ENCODE measurements at regions not wholly inside any gene's neighbourhood (a gene's known extent, or its start where the extent isn't known, plus 50 kb on each side); places are given as distances from the start of the nearest gene placed in this dataset.

DNA sequence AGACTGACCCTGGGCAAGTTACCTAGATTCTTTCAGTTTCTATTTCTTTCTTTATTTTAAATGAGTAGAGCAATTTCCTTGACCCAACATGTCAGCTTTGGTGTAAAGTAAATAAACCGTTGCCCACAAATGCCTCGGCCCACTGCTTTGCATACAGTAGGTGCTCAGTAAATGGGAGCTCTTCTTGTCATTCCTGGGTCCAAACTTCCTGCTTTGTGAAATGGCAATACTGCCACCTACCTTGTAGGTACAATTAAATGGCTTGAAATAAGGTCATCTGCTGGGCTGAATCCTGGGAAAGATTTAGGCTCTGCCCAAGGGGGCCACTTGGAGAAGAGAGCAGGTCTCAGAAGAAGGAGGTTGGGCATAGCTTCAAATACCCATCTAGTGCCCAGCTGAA lies 253.0 kb downstream of the HS3ST3B1 start:
- TF ChIP-seq, protein P1, sequence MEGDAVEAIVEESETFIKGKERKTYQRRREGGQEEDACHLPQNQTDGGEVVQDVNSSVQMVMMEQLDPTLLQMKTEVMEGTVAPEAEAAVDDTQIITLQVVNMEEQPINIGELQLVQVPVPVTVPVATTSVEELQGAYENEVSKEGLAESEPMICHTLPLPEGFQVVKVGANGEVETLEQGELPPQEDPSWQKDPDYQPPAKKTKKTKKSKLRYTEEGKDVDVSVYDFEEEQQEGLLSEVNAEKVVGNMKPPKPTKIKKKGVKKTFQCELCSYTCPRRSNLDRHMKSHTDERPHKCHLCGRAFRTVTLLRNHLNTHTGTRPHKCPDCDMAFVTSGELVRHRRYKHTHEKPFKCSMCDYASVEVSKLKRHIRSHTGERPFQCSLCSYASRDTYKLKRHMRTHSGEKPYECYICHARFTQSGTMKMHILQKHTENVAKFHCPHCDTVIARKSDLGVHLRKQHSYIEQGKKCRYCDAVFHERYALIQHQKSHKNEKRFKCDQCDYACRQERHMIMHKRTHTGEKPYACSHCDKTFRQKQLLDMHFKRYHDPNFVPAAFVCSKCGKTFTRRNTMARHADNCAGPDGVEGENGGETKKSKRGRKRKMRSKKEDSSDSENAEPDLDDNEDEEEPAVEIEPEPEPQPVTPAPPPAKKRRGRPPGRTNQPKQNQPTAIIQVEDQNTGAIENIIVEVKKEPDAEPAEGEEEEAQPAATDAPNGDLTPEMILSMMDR (IDR thresholded peaks at IDR 0.05; ENCODE audit: low read depth, low read length), result 0 out of 2 replicates have a peak, but pooled peaks have one; percentile 8
- TF ChIP-seq EZH2phosphoT487 (IDR thresholded peaks at IDR 0.05; ENCODE audit: low read depth), result no peak
- Histone ChIP-seq H3K4me3 (ENCODE audit: low read length) (no peak overlapping the region), H3K9ac (ENCODE audit: low read length) (no peak overlapping the region), H3K79me2 (ENCODE audit: low read length) (no peaks in the 10 kb centered on the region), H4K20me1 (ENCODE audit: insufficient read depth, low read length) (no peaks in the 10 kb centered on the region), H3K27ac (ENCODE audit: low read length) (no peak overlapping the region), H3K4me1 (ENCODE audit: low read length) (no peaks in the 10 kb centered on the region), H2AFZ (ENCODE audit: low read depth, low read length) (no peak overlapping the region), H3K36me3 (replicated peaks; ENCODE audit: low read depth, low read length) (no peaks in the 10 kb centered on the region), H3K4me2 (ENCODE audit: low read length) (no peak overlapping the region), H3K9me3 (ENCODE audit: insufficient read depth, low read length) (no peaks in the 10 kb centered on the region), H3K27me3 (ENCODE audit: low read depth, low read length) (no peaks in the 10 kb centered on the region)

DNA sequence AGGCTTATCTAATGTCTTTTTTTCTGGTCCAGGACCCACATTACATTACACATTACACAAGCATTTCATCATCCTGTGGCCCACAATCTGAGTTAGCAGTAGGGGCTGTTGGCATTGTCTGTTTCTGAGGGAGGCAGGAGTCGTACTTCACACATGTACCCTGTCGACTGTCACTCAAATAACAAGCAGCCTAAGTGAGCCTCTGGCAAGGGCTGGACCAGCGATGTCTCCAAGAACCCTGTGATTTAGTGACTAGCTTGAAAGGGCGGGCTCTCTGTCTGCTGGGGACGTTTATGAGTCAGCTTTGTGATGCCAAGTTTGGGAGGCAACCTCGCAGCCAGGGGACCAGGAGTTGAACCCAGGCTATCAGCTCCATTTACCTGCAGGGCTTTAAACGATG lies 251.4 kb downstream of the HS3ST3B1 start:
- Histone ChIP-seq H3K36me3 (replicated peaks; ENCODE audit: low read depth, low read length) (no peaks in the 10 kb centered on the region), H3K27me3 (ENCODE audit: low read depth, low read length) (no peaks in the 10 kb centered on the region), H3K79me2 (ENCODE audit: low read length) (no peaks in the 10 kb centered on the region), H3K4me2 (ENCODE audit: low read length) (no peak overlapping the region), H3K4me3 (ENCODE audit: low read length) (no peak overlapping the region), H3K9me3 (ENCODE audit: insufficient read depth, low read length) (no peaks in the 10 kb centered on the region), H3K9ac (ENCODE audit: low read length) (no peak overlapping the region), H4K20me1 (ENCODE audit: insufficient read depth, low read length) (no peaks in the 10 kb centered on the region), H3K4me1 (ENCODE audit: low read length) (no peaks in the 10 kb centered on the region), H3K27ac (ENCODE audit: low read length) (no peak overlapping the region), H2AFZ (ENCODE audit: low read depth, low read length) (no peak overlapping the region)
- no peak for TF ChIP-seq EZH2phosphoT487 (IDR thresholded peaks at IDR 0.05; ENCODE audit: low read depth)
- TF ChIP-seq, protein P1 (IDR thresholded peaks at IDR 0.05; ENCODE audit: low read depth, low read length), result no peak

DNA sequence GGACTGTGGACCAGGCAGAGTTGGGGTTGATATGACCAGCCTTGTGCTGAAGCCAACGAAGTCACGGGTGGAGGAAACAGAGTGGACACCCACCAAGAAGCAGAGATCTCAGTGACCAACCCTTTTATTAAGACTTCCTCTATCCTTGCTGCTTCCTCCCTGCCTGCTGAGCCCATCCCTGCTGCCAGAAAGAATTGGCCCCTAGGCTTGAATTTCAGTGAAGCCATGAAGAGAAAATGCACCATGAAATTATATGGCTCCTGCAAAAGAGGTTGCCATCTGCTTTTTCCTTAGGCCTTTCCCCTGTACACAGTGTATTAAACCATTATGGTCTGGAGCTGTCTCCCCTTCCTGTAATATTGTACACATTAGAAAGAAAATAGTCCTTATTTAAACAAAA lies 246.7 kb downstream of the HS3ST3B1 start:
- H3K79me2 ChIP-seq (ENCODE audit: low read length), result no peaks in the 10 kb centered on the region
- TF ChIP-seq, protein P1 (IDR thresholded peaks at IDR 0.05; ENCODE audit: low read depth, low read length), result no peak
- TF ChIP-seq EZH2phosphoT487 (IDR thresholded peaks at IDR 0.05; ENCODE audit: low read depth), result no peak
- no peaks in the 10 kb centered on the region for H3K27me3 ChIP-seq (ENCODE audit: low read depth, low read length)
- H3K9me3 ChIP-seq (ENCODE audit: insufficient read depth, low read length), result no peaks in the 10 kb centered on the region
- no peak overlapping the region for H3K4me3 ChIP-seq (ENCODE audit: low read length)
- no peak overlapping the region for H3K4me2 ChIP-seq (ENCODE audit: low read length)
- no peak overlapping the region for H3K27ac ChIP-seq (ENCODE audit: low read length)
- H3K9ac ChIP-seq (ENCODE audit: low read length), result no peak overlapping the region
- no peaks in the 10 kb centered on the region for H4K20me1 ChIP-seq (ENCODE audit: insufficient read depth, low read length)
- H3K4me1 ChIP-seq (ENCODE audit: low read length), result no peaks in the 10 kb centered on the region
- H2AFZ ChIP-seq (ENCODE audit: low read depth, low read length), result no peak overlapping the region
- H3K36me3 ChIP-seq (replicated peaks; ENCODE audit: low read depth, low read length), result no peaks in the 10 kb centered on the region

DNA sequence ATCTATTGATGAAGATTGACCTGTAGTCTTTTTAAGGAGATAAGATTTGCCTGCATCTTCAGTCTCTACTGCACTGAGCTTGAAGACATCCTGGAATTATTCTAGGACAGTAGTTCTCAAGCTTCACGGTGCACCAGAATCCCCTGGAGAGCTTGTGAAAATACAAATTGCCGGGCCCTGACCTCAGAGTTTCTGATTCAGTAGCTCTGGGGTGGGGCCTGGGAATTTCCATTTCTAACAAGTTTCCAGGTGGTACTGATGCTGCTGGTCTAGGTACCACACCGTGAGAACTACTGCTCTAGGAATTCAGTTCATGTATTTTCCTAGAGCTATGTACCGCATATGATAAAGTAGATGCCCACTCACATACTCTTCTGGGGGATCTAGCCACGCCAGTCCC lies 246.1 kb downstream of the HS3ST3B1 start:
- Histone ChIP-seq H3K27ac (ENCODE audit: low read length) (no peak overlapping the region), H3K9ac (ENCODE audit: low read length) (no peak overlapping the region), H3K79me2 (ENCODE audit: low read length) (no peaks in the 10 kb centered on the region), H2AFZ (ENCODE audit: low read depth, low read length) (no peak overlapping the region), H3K4me3 (ENCODE audit: low read length) (no peak overlapping the region), H4K20me1 (ENCODE audit: insufficient read depth, low read length) (no peaks in the 10 kb centered on the region), H3K27me3 (ENCODE audit: low read depth, low read length) (no peaks in the 10 kb centered on the region), H3K4me2 (ENCODE audit: low read length) (no peak overlapping the region), H3K9me3 (ENCODE audit: insufficient read depth, low read length) (no peaks in the 10 kb centered on the region), H3K36me3 (replicated peaks; ENCODE audit: low read depth, low read length) (no peaks in the 10 kb centered on the region), H3K4me1 (ENCODE audit: low read length) (no peaks in the 10 kb centered on the region)
- TF ChIP-seq EZH2phosphoT487 (IDR thresholded peaks at IDR 0.05; ENCODE audit: low read depth), result no peak
- TF ChIP-seq, protein P1 (IDR thresholded peaks at IDR 0.05; ENCODE audit: low read depth, low read length), result no peak
